Activated CD8-positive, alpha-beta T cell treated with anti-CD3 and anti-CD28 coated beads for 36 hours (primary cell): ENCODE measurements at regions not wholly inside any gene's neighbourhood (a gene's known extent, or its start where the extent isn't known, plus 50 kb on each side); places are given as distances from the start of the nearest gene placed in this dataset.

ENCODE experiments used
- ATAC-seq: fragments of 200-7000 bp; cut with Tn5 transposase; one replicate; pipeline ENCODE4 v1.10.0; 2021; ENCODE audit warnings: mild to moderate bottlenecking, moderate library complexity
- CTCF ChIA-PET: fragments of 350-600 bp; sonication (Branson Sonifier 250); formaldehyde crosslinking; loops from one replicate; lab custom pipeline; 2021; ENCODE audit warnings: antibody characterized with exemption; lab: Charles Lee
- POLR2A ChIA-PET: fragments of 350-600 bp; sonication (Branson Sonifier 250); formaldehyde crosslinking; loops from one replicate; lab custom pipeline; 2021; ENCODE audit warnings: antibody characterized with exemption; lab: Charles Lee
- DNase-seq: peaks from one replicate; pipeline ENCODE4 v3.0.0-alpha.2; 2020
- H3K27ac Mint-ChIP-seq: one replicate; pipeline ENCODE4 v1.8.0; 2021; ENCODE audit warnings: mild to moderate bottlenecking, mixed read lengths
- H3K27me3 Mint-ChIP-seq: one replicate; pipeline ENCODE4 v1.8.0; 2021; ENCODE audit warnings: mixed read lengths
- H3K36me3 Mint-ChIP-seq: one replicate; pipeline ENCODE4 v1.8.0; 2021; ENCODE audit warnings: low read depth, mixed read lengths
- H3K4me1 Mint-ChIP-seq: one replicate; pipeline ENCODE4 v1.8.0; 2021; ENCODE audit warnings: low read depth, mixed read lengths
- H3K4me3 Mint-ChIP-seq: one replicate; pipeline ENCODE4 v1.8.0; 2021; ENCODE audit warnings: mild to moderate bottlenecking, moderate library complexity, mixed read lengths
- H3K9me3 Mint-ChIP-seq: one replicate; pipeline ENCODE4 v1.8.0; 2021; ENCODE audit warnings: mixed read lengths
- CTCF ChIP-seq: fragments of 200-600 bp; IDR thresholded peaks from one replicate; pipeline ENCODE4 v1.8.0; 2022; ENCODE audit warnings: antibody characterized with exemption, mild to moderate bottlenecking
- intact Hi-C: fragments of 100-400 bp; cut with micrococcal nuclease; formaldehyde crosslinking; loops from one replicate; pipeline ENCODE4 v1.10.0; 2022

GRCh38 chr3:40978442-40978841 lies 220.9 kb upstream of the CTNNB1 start:
- peaks cover 48% of the 10 kb centered on the region for H3K27me3 Mint-ChIP-seq
- intact Hi-C loops = no loop called here

GRCh38 chr3:40979962-40980361 lies 219.3 kb upstream of the CTNNB1 start:
- no peak overlapping the region for H3K4me3 Mint-ChIP-seq
- ChIA-PET CTCF (no interaction called here), POLR2A (interaction anchor here (2.2 kb wide), 1 partner anchor 8 kb away, joined by 4 read pairs; no protein-coding TSS in a partner anchor)
- intact Hi-C loops = no loop called here
- no peak for TF ChIP-seq CTCF
- ATAC-seq = no peak
- H3K27ac Mint-ChIP-seq = no peak overlapping the region
- H3K9me3 Mint-ChIP-seq = no peaks in the 10 kb centered on the region
- H3K27me3 Mint-ChIP-seq = peaks cover 50% of the 10 kb centered on the region
- DNase-seq = no peak
- no peaks in the 10 kb centered on the region for H3K36me3 Mint-ChIP-seq
- H3K4me1 Mint-ChIP-seq = peaks cover 17% of the 10 kb centered on the region

More at GRCh38 chr3:40978442-40978841, 220.9 kb upstream of the CTNNB1 start:
- Mint-ChIP-seq H3K9me3 (no peaks in the 10 kb centered on the region), H3K4me1 (peaks cover 17% of the 10 kb centered on the region), H3K27ac (no peak overlapping the region), H3K36me3 (no peaks in the 10 kb centered on the region), H3K4me3 (no peak overlapping the region)
- TF ChIP-seq CTCF = no peak
- ChIA-PET CTCF (no interaction called here), POLR2A (no interaction called here)
- no peak for DNase-seq
- ATAC-seq = no peak

- ATAC-seq (peak; percentile 80), DNase-seq (peak; percentile 55)
- intact Hi-C loops = no loop called here
- POLR2A ChIA-PET = interaction anchor here (2.2 kb wide), 1 partner anchor 9 kb away, joined by 4 read pairs; no protein-coding TSS in a partner anchor
- no peaks in the 10 kb centered on the region for H3K36me3 Mint-ChIP-seq
- peaks cover 17% of the 10 kb centered on the region for H3K4me1 Mint-ChIP-seq
- CTCF ChIA-PET = no interaction called here
- no peaks in the 10 kb centered on the region for H3K9me3 Mint-ChIP-seq
- no peak overlapping the region for H3K4me3 Mint-ChIP-seq
- H3K27ac Mint-ChIP-seq = no peak overlapping the region
- TF ChIP-seq CTCF = no peak
- peaks cover 50% of the 10 kb centered on the region for H3K27me3 Mint-ChIP-seq
Measured at GRCh38 chr3:40980467-40980866, 218.8 kb upstream of the CTNNB1 start.

- H3K4me3 Mint-ChIP-seq = no peak overlapping the region
- no peaks in the 10 kb centered on the region for H3K36me3 Mint-ChIP-seq
- CTCF ChIA-PET = no interaction called here
- POLR2A ChIA-PET = no interaction called here
- no peak for TF ChIP-seq CTCF
- H3K27ac Mint-ChIP-seq = no peak overlapping the region
- DNase-seq (no peak), ATAC-seq (no peak)
- peaks cover 31% of the 10 kb centered on the region for H3K27me3 Mint-ChIP-seq
- intact Hi-C loops = no loop called here
- H3K9me3 Mint-ChIP-seq = no peaks in the 10 kb centered on the region
- peaks cover 10% of the 10 kb centered on the region for H3K4me1 Mint-ChIP-seq
Measured at GRCh38 chr3:40985195-40985594, 214.1 kb upstream of the CTNNB1 start.

- Mint-ChIP-seq H3K36me3 (no peaks in the 10 kb centered on the region), H3K4me1 (no peaks in the 10 kb centered on the region), H3K27ac (no peak overlapping the region), H3K27me3 (peaks cover 19% of the 10 kb centered on the region), H3K9me3 (no peaks in the 10 kb centered on the region), H3K4me3 (no peak overlapping the region)
- ChIA-PET POLR2A (no interaction called here), CTCF (no interaction called here)
- DNase-seq = no peak
- intact Hi-C loops = no loop called here
- TF ChIP-seq CTCF = no peak
- ATAC-seq = no peak
Measured at GRCh38 chr3:40988468-40988867, 210.8 kb upstream of the CTNNB1 start.
